Activated CD4-positive, alpha-beta memory T cell treated with anti-CD3 and anti-CD28 coated beads for 36 hours (primary cell): ENCODE measurements at regions not wholly inside any gene's neighbourhood (a gene's known extent, or its start where the extent isn't known, plus 50 kb on each side); places are given as distances from the start of the nearest gene placed in this dataset.
"Not testable (repeated sequence)": the region's sequence is repeated elsewhere in the genome, so short reads cannot be mapped to it uniquely, and the experiment has no call there.

Source experiments
- CTCF ChIA-PET: fragments of 350-600 bp; sonication (Branson Sonifier 250); formaldehyde crosslinking; loops from one replicate; lab custom pipeline; 2021; ENCODE audit warnings: antibody characterized with exemption, inconsistent platforms; lab: Charles Lee
- POLR2A ChIA-PET: fragments of 350-600 bp; sonication (Branson Sonifier 250); formaldehyde crosslinking; loops from one replicate; lab custom pipeline; 2021; ENCODE audit warnings: antibody characterized with exemption; lab: Charles Lee
- DNase-seq: peaks from one replicate; pipeline ENCODE4 v3.0.0-alpha.2; 2020
- H3K27ac Mint-ChIP-seq: one replicate; pipeline ENCODE4 v1.8.0; 2021; ENCODE audit warnings: mixed read lengths
- H3K27me3 Mint-ChIP-seq: one replicate; pipeline ENCODE4 v1.8.0; 2021; ENCODE audit warnings: mixed read lengths
- H3K36me3 Mint-ChIP-seq: one replicate; pipeline ENCODE4 v1.8.0; 2021; ENCODE audit warnings: mixed read lengths
- H3K4me1 Mint-ChIP-seq: one replicate; pipeline ENCODE4 v1.8.0; 2021; ENCODE audit warnings: low read depth, mixed read lengths
- H3K4me3 Mint-ChIP-seq: one replicate; pipeline ENCODE4 v1.8.0; 2021; ENCODE audit warnings: mild to moderate bottlenecking, mixed read lengths
- H3K9me3 Mint-ChIP-seq: one replicate; pipeline ENCODE4 v1.8.0; 2021; ENCODE audit warnings: mixed read lengths
- intact Hi-C: fragments of 100-400 bp; cut with micrococcal nuclease; formaldehyde crosslinking; loops from one replicate; pipeline ENCODE4 v1.15.1; 2023

DNA sequence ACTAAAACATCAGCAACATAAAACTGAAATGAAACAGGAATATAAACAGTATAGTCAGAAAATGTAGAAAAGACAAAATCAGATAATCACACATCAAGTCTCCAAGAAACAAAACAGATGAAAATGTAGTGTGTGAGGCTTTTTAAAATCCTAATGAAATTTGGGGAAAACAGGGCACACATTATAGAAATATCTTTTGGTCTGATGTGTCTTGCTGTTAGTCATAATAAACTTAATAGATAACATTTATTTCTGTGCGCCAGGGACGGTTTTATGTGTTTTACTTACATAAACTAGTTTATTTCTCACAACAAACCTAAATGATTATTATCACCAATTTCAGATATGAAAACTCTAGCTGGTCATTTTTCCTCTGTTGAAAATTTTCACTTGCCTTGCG lies 293.9 kb upstream of the GATB start:
- DNase-seq: no peak
- Mint-ChIP-seq H3K4me3 (no peak overlapping the region), H3K36me3 (peaks cover 9% of the 10 kb centered on the region), H3K27me3 (no peaks in the 10 kb centered on the region), H3K9me3 (peaks cover 19% of the 10 kb centered on the region), H3K27ac (no peak overlapping the region), H3K4me1 (peaks cover 19% of the 10 kb centered on the region)
- POLR2A ChIA-PET: no interaction called here
- CTCF ChIA-PET: interaction anchor here (1.1 kb wide), 1 partner anchor 16 kb away, joined by 3 read pairs; no protein-coding TSS in a partner anchor
- intact Hi-C loops: loop anchor here (5.0 kb wide), 1 partner anchor 38 kb away; no protein-coding TSS in a partner anchor

DNA sequence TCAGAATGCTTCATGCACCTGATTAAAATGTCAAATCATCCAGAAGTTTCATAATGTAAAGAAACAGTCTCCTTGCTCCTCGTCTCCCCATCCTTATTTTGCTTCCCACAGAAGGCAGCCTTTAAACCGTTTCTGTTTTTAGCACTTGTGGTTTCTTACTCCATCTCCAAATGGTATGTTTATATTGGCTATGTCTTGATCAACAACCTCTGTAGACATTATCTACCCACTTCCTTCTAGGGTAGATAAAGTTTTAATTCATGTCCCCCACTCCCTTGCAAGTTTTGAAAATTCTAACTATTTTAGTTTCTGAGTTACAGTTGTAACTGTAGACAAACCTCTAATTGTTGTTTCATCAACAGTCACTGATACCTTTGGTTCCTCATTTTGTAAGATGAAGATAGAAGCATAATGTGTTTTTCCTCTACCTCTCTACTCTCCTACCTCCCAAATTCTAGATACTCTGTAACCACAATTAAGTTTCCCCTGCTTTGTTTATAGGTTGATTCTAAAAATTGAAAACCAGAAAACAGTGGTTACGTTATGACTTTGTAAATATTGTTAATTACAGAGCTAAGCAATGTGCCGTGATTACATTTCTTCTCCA lies 291.7 kb upstream of the GATB start:
- peaks cover 4% of the 10 kb centered on the region for H3K36me3 Mint-ChIP-seq
- H3K27me3 Mint-ChIP-seq: no peaks in the 10 kb centered on the region
- ChIA-PET CTCF (no interaction called here), POLR2A (no interaction called here)
- peaks cover 19% of the 10 kb centered on the region for H3K4me1 Mint-ChIP-seq
- peaks cover 13% of the 10 kb centered on the region for H3K9me3 Mint-ChIP-seq
- H3K27ac Mint-ChIP-seq: no peak overlapping the region
- intact Hi-C loops: loop anchor here (5.0 kb wide), 1 partner anchor 40 kb away; no protein-coding TSS in a partner anchor
- H3K4me3 Mint-ChIP-seq: no peak overlapping the region
- DNase-seq: no peak

DNA sequence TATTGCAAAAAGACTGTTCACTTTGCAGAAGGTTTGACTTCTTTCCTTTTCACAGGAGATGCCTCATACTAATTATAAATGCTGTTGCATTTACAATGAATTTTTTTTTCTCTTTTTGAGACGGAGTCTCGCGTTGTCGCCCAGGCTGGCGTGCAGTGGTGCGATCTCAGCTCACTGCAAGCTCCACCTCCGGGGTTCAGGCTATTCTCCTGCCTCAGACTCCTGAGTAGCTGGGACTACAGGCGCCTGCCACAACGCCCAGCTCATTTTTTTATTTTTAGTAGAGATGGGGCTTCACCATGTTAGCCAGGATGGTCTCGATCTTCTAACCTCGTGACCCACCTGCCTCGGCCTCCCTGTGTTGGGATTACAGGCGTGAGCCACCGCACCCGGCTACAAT lies 290.5 kb upstream of the GATB start:
- H3K9me3 Mint-ChIP-seq, CTCF ChIA-PET, H3K36me3 Mint-ChIP-seq, POLR2A ChIA-PET, DNase-seq, H3K4me3 Mint-ChIP-seq, H3K27me3 Mint-ChIP-seq, H3K27ac Mint-ChIP-seq: not testable (repeated sequence)
- intact Hi-C loops: loop anchor here (5.0 kb wide), 1 partner anchor 41 kb away; no protein-coding TSS in a partner anchor
- peaks cover 19% of the 10 kb centered on the region for H3K4me1 Mint-ChIP-seq

DNA sequence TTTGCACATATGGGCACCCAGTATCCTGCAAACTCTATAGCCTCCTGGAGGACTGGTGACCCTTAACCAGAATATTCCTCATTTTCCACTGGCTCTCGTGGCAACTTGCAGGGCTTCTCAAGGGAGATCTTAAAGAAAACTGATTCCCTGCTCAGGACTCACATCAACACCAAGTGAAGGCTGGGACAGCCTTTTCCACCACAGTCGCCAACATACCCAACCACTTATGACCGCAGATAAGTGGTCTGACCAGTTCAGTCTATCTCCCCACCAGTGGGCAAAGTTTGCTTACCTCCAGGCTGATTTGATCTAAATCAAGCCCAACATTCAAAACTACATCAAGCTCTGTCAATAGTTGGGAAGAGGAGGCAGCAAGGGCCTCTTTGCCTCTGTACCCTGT lies 289.3 kb upstream of the GATB start:
- ChIA-PET CTCF (no interaction called here), POLR2A (no interaction called here)
- no peak for DNase-seq
- intact Hi-C loops: loop anchor here (5.0 kb wide), 1 partner anchor 42 kb away; no protein-coding TSS in a partner anchor
- Mint-ChIP-seq H3K4me3 (no peak overlapping the region), H3K36me3 (no peaks in the 10 kb centered on the region), H3K9me3 (peaks cover 2% of the 10 kb centered on the region), H3K27ac (no peak overlapping the region), H3K27me3 (no peaks in the 10 kb centered on the region), H3K4me1 (peaks cover 19% of the 10 kb centered on the region)

DNA sequence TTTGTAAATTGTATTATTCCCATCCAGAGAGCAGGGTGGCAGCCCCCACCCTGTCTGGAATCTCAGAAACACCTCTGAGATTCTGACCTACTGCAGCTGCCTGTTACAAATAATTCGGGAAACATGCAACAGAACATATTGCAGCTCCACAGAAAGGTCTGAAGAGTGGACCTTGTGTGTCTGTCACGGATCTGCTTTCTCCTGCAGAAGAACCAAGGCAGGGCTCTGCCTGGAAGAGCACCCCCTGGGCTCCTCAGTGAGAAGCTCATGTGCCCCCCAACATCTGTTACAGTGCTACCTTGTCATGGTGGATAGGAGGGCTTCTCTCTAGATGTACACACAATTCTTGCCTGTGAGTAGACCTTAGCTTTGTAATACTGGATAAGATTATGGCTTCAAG lies 286.6 kb upstream of the GATB start:
- no peak for DNase-seq
- H3K27me3 Mint-ChIP-seq: no peaks in the 10 kb centered on the region
- intact Hi-C loops: no loop called here
- ChIA-PET POLR2A (no interaction called here), CTCF (no interaction called here)
- no peak overlapping the region for H3K27ac Mint-ChIP-seq
- no peak overlapping the region for H3K4me3 Mint-ChIP-seq
- peaks cover 7% of the 10 kb centered on the region for H3K4me1 Mint-ChIP-seq
- H3K9me3 Mint-ChIP-seq: peaks cover 11% of the 10 kb centered on the region
- peaks cover 6% of the 10 kb centered on the region for H3K36me3 Mint-ChIP-seq

DNA sequence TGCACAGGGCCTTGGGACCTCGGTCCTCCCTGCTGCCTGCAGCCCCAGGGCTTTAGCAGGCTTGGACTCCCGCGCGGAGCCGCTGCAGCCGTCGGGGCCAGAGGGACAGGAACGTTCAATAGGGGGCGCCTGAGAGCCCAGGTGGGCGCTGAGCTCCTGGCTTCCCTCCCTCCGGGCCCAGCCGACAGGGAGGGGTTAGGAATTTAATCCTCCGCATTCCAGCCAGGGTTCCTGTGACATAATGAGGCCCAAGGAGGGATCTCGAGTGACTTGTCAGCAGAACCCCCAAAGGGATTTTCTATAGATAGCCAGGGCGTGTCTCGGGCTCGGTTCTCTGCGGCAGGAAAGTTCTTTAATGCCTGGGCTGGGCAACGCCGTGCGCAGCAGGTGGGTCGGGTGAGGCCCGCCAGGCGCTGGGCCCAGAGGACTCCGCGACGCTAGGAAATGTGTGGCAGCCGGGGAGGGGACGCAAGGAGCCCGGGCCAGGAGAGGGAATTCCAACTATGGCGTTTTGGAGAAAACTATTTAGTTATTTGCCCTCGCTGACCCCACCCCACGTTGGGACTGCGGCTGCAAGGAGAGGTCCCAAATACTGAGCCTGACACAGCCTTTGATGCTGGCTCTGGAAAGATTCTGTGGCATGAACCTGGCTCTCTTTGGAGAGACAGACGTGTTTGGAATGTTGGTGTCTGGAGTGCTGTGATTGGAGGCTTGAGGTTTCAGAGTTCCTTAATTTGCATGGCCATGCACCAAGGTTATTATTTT lies 285.2 kb upstream of the GATB start:
- peaks cover 11% of the 10 kb centered on the region for H3K9me3 Mint-ChIP-seq
- peaks cover 6% of the 10 kb centered on the region for H3K36me3 Mint-ChIP-seq
- POLR2A ChIA-PET: no interaction called here
- no peak overlapping the region for H3K4me3 Mint-ChIP-seq
- no peak overlapping the region for H3K27ac Mint-ChIP-seq
- intact Hi-C loops: no loop called here
- no peaks in the 10 kb centered on the region for H3K4me1 Mint-ChIP-seq
- no peak for DNase-seq
- CTCF ChIA-PET: interaction anchor here (0.7 kb wide), 1 partner anchor 39 kb away, joined by 4 read pairs; no protein-coding TSS in a partner anchor
- no peaks in the 10 kb centered on the region for H3K27me3 Mint-ChIP-seq

DNA sequence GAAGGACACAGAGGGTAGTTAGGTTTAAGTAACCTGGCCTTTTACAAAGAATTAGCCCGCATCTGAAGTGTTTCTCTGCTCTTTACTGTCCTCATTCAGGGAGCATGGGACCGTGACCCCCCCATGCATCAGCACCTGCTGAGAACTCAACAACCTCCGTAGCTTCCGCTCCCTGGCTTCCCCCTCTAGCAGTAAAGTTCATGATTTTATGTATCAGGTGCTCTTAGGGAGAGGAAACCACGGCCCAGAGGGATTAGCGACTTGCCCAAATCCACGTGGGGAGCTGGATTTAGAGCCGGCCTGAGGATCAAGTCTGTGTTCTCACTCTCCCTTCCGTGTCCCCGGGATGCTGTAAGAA lies 284.6 kb upstream of the GATB start:
- Mint-ChIP-seq H3K4me1 (no peaks in the 10 kb centered on the region), H3K27ac (no peak overlapping the region), H3K27me3 (no peaks in the 10 kb centered on the region), H3K36me3 (peaks cover 6% of the 10 kb centered on the region), H3K4me3 (no peak overlapping the region), H3K9me3 (peaks cover 11% of the 10 kb centered on the region)
- POLR2A ChIA-PET: no interaction called here
- CTCF ChIA-PET: no interaction called here
- DNase-seq: no peak
- intact Hi-C loops: no loop called here

DNA sequence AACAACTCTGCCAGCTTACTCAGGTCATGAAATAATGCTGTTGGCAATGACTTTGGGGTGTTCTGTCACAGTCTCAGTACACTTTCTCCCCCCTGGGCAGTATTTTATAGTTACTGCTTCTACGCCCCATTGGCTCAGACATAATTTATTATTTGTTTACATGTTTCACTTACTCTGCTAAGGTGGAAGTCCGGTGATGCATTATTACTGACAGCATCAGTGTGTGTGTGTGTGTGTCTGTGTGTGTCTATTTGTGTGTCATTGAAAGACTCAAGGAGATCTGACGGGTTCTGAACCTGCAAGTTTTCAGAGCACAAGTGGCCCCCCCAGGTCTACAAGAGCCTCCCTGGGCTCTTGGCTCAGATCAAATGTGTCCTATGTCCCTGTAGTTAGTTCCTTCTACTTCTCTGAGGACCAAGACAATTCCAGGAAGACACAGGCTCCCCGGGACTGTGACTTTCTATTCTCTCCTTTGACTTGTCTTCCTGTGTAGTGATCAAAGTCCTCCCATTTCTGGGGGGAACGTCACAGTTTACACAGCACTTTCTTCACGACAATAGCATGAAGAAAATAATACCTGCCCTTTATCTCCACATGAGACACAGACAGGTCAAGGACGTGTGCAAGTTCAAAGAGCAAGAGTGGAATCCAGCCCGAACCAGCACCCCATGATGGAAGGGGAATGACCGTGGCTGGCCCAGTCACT lies 283.7 kb upstream of the GATB start:
- Mint-ChIP-seq H3K36me3 (peaks cover 6% of the 10 kb centered on the region), H3K27me3 (no peaks in the 10 kb centered on the region), H3K4me1 (no peaks in the 10 kb centered on the region), H3K4me3 (no peak overlapping the region), H3K9me3 (peaks cover 11% of the 10 kb centered on the region), H3K27ac (no peak overlapping the region)
- intact Hi-C loops: no loop called here
- ChIA-PET CTCF (no interaction called here), POLR2A (no interaction called here)
- no peak for DNase-seq

DNA sequence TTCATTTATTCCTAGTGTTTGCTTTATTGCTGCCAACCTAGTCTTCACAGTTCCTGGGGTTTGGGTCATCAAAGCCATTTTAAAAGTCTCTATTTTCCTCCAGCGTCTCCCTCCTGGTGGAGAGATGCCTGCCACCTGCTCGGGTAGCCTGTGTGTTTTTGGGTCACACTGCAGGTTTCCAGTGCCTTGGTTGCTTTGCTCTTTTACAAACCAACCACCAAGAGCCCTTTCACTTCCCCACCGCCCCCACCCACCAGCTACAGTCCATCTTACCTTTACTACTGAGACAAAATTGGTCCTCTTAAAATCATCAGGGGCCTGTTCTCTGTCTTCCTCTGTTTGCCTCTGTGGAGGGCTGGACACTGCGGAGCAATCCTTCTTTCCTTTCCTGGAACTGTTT lies 280.5 kb upstream of the GATB start:
- H3K27me3 Mint-ChIP-seq: no peaks in the 10 kb centered on the region
- intact Hi-C loops: no loop called here
- ChIA-PET CTCF (interaction anchor here (1.0 kb wide), 1 partner anchor 20 kb away, joined by 3 read pairs; no protein-coding TSS in a partner anchor), POLR2A (no interaction called here)
- no peak overlapping the region for H3K27ac Mint-ChIP-seq
- no peak overlapping the region for H3K4me3 Mint-ChIP-seq
- H3K4me1 Mint-ChIP-seq: no peaks in the 10 kb centered on the region
- H3K9me3 Mint-ChIP-seq: peaks cover 9% of the 10 kb centered on the region
- H3K36me3 Mint-ChIP-seq: peaks cover 6% of the 10 kb centered on the region
- DNase-seq: no peak

DNA sequence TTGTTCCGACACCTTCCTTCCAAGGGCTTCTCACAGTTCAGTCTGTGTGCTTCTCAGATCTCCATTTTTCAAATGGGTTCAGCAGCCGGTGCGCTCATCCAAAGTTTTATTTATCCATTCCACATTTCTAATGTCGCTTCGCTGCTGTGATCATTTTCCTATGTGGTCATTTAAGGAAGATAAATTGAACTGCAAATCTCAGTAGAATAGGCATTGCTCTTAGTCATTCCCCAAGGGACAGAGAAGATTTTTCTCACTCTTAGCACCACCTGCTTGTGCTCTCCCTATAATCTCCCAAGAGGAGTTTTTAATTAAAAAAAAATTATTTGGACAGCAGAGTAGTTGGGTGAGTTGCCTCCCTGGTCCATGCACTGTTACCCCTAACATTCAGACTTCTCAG lies 278.9 kb upstream of the GATB start:
- intact Hi-C loops: no loop called here
- ChIA-PET POLR2A (no interaction called here), CTCF (no interaction called here)
- peaks cover 9% of the 10 kb centered on the region for H3K9me3 Mint-ChIP-seq
- no peaks in the 10 kb centered on the region for H3K4me1 Mint-ChIP-seq
- peaks cover 6% of the 10 kb centered on the region for H3K36me3 Mint-ChIP-seq
- no peaks in the 10 kb centered on the region for H3K27me3 Mint-ChIP-seq
- no peak overlapping the region for H3K27ac Mint-ChIP-seq
- no peak for DNase-seq
- H3K4me3 Mint-ChIP-seq: no peak overlapping the region

DNA sequence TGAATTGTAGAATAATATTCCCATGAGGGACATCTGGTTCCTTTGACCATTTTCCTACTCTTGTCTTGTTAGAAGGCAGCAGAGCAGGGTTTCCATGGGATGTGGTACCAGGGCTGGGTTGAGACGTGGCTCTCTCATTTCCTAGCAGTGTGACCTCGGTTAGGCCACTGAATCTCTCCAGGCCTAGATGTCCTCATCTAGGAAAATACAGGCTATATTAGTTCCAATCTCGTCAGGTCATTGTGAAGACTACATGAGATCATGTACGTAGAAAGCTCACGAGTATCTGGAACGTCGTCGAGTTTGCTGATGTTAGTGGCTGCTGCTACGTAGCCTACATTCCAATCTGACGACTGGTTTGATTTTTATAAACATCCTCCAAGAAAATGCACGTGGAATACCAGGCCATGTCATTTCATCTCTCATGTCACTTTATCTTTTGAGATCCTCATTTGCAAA lies 278.2 kb upstream of the GATB start:
- no peak for DNase-seq
- CTCF ChIA-PET: no interaction called here
- peaks cover 9% of the 10 kb centered on the region for H3K9me3 Mint-ChIP-seq
- no peak overlapping the region for H3K4me3 Mint-ChIP-seq
- POLR2A ChIA-PET: no interaction called here
- H3K27me3 Mint-ChIP-seq: no peaks in the 10 kb centered on the region
- H3K27ac Mint-ChIP-seq: no peak overlapping the region
- intact Hi-C loops: no loop called here
- no peaks in the 10 kb centered on the region for H3K4me1 Mint-ChIP-seq
- peaks cover 6% of the 10 kb centered on the region for H3K36me3 Mint-ChIP-seq

DNA sequence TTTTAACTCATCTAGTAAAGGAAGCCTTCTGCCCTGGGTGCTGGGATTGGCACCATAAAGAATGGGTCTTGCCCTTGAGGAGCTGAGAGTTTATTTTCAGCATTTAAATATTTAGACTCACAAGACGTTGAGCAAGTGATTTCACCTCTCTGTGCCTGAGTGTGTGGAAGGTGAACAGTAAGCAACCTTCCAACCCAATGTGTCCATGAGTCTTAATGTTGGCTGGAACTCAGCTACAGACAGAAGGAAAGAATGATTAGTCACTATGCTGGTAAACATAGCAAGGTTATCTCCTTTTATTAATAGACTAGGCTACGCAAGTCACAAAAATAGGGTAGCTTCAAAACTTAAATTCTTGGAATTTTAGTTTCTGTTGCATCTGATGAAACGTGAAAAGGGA lies 277.4 kb upstream of the GATB start:
- ChIA-PET POLR2A (no interaction called here), CTCF (interaction anchor here (0.7 kb wide), 1 partner anchor 362 kb away, joined by 3 read pairs; no protein-coding TSS in a partner anchor)
- intact Hi-C loops: no loop called here
- Mint-ChIP-seq H3K4me3 (no peak overlapping the region), H3K27ac (no peak overlapping the region), H3K36me3 (peaks cover 4% of the 10 kb centered on the region), H3K27me3 (no peaks in the 10 kb centered on the region), H3K4me1 (no peaks in the 10 kb centered on the region), H3K9me3 (peaks cover 6% of the 10 kb centered on the region)
- no peak for DNase-seq
